PC-9 (cell line): ENCODE measurements at regions not wholly inside any gene's neighbourhood (a gene's known extent, or its start where the extent isn't known, plus 50 kb on each side); places are given as distances from the start of the nearest gene placed in this dataset.

Experiments used
- EZH2 ChIP-seq: fragments of 200-600 bp; sonication (generic); IDR thresholded peaks from 2 replicates; pipeline ENCODE4 v1.8.0; 2017; ENCODE audit warnings: antibody characterized with exemption, low read depth
- TF ChIP-seq, protein P1 (sequence below): fragments of 200-600 bp; sonication (generic); conservative IDR thresholded peaks from 2 replicates; pipeline ENCODE4 v1.6.1; 2017; ENCODE audit warnings: mixed run types, antibody characterized with exemption, mild to moderate bottlenecking, moderate library complexity

DNA sequence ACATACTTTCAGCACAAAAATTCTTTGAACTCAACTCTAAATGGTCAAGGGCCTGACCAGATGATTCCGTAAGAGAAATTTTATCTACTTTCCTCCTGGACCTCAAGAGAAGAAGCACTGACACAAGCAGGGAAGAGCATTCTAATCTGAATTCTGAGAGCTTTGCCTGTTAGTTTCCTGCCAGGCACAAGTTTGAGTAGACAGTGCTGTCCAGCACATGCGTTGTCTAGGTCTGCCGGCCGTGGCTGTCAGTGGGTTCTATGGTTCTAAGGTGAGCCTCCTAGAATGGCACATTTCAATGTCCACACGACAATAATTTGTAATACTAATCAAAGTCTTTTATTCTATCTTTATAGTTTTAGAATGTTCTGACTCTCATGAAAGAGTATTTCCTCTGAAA, 91.9 kb downstream of the RFPL4B start:
- TF ChIP-seq, protein P1, sequence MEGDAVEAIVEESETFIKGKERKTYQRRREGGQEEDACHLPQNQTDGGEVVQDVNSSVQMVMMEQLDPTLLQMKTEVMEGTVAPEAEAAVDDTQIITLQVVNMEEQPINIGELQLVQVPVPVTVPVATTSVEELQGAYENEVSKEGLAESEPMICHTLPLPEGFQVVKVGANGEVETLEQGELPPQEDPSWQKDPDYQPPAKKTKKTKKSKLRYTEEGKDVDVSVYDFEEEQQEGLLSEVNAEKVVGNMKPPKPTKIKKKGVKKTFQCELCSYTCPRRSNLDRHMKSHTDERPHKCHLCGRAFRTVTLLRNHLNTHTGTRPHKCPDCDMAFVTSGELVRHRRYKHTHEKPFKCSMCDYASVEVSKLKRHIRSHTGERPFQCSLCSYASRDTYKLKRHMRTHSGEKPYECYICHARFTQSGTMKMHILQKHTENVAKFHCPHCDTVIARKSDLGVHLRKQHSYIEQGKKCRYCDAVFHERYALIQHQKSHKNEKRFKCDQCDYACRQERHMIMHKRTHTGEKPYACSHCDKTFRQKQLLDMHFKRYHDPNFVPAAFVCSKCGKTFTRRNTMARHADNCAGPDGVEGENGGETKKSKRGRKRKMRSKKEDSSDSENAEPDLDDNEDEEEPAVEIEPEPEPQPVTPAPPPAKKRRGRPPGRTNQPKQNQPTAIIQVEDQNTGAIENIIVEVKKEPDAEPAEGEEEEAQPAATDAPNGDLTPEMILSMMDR = no peak
- TF ChIP-seq EZH2 = no peak
